ENCODE measurements at regions not wholly inside any gene's neighbourhood (a gene's known extent, or its start where the extent isn't known, plus 50 kb on each side); places are given as distances from the start of the nearest gene placed in this dataset.

DNA sequence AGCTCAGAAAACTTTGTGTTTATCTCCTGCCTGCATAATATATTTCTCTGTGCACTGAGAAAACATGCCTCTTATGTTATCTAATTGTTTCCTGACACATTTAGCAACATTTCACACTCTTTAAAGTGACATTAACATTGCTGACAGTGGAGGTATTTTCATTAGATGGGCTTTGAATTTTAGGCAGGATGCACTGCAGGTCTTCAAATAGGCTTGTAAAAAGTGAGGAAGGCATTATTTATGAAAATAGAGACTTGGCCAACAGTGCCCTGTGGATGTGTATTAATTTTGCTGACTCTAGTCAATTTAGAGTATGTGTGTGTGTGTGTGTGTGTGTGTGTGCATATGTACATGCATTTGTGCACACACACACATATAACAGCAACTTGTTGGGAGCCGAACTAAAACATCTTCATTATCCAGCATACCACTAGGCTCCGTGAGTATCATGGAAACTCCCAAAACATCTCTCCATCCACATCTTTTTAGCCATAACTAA is 429.5 kb upstream of the WWC1 start:
- TF ChIP-seq EZH2phosphoT487 (IDR thresholded peaks at IDR 0.05; ENCODE audit: insufficient read depth, low read depth) = no peak
- no peak for TF ChIP-seq EZH2 (IDR thresholded peaks at IDR 0.05; ENCODE audit: insufficient read depth, poor library complexity, severe bottlenecking)
